OCI-LY3 (cell line): ENCODE measurements at regions not wholly inside any gene's neighbourhood (a gene's known extent, or its start where the extent isn't known, plus 50 kb on each side); places are given as distances from the start of the nearest gene placed in this dataset.

Source experiments
- CTCF ChIP-seq: fragments of 200-600, 300-600 bp; sonication (generic); IDR thresholded peaks from 2 replicates; pipeline ENCODE4 v1.5.1; 2014; ENCODE audit warnings: antibody characterized with exemption, low read length, low read depth
- EZH2phosphoT487 ChIP-seq: fragments of 200-600 bp; shearing (Covaris generic); IDR thresholded peaks from 2 replicates; pipeline ENCODE4 v1.6.1; 2018; ENCODE audit warnings: antibody characterized with exemption, mixed run types, low read depth

- TF ChIP-seq CTCF, result no peak
- TF ChIP-seq EZH2phosphoT487, result no peak
These were observed 441.6 kb upstream of the PITX2 start for GRCh38 chr4:111064342-111064993.
